C4-2B (cell line): ENCODE measurements at regions not wholly inside any gene's neighbourhood (a gene's known extent, or its start where the extent isn't known, plus 50 kb on each side); places are given as distances from the start of the nearest gene placed in this dataset.

Source experiments
- ZFX ChIP-seq: fragments of 450-650 bp; IDR thresholded peaks from 2 replicates; pipeline ENCODE4 v1.6.1; 2017
- TF ChIP-seq, protein P1 (sequence below): fragments of 450-650 bp; conservative IDR thresholded peaks from 2 replicates; pipeline ENCODE4 v1.5.1; 2017; ENCODE audit warnings: mild to moderate bottlenecking

GRCh38 chr1:2941040-2941439 lies 80.2 kb upstream of the ACTRT2 start:
- TF ChIP-seq, protein P1, sequence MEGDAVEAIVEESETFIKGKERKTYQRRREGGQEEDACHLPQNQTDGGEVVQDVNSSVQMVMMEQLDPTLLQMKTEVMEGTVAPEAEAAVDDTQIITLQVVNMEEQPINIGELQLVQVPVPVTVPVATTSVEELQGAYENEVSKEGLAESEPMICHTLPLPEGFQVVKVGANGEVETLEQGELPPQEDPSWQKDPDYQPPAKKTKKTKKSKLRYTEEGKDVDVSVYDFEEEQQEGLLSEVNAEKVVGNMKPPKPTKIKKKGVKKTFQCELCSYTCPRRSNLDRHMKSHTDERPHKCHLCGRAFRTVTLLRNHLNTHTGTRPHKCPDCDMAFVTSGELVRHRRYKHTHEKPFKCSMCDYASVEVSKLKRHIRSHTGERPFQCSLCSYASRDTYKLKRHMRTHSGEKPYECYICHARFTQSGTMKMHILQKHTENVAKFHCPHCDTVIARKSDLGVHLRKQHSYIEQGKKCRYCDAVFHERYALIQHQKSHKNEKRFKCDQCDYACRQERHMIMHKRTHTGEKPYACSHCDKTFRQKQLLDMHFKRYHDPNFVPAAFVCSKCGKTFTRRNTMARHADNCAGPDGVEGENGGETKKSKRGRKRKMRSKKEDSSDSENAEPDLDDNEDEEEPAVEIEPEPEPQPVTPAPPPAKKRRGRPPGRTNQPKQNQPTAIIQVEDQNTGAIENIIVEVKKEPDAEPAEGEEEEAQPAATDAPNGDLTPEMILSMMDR, result no peak
- TF ChIP-seq ZFX, result no peak
